GM12864 (cell line): ENCODE measurements at regions not wholly inside any gene's neighbourhood (a gene's known extent, or its start where the extent isn't known, plus 50 kb on each side); places are given as distances from the start of the nearest gene placed in this dataset.

Source experiments
- DNase-seq: peaks from one replicate; pipeline ENCODE4 v3.0.0-alpha.2; 2011; ENCODE audit warnings: low read depth
- H3K4me3 ChIP-seq: 2 replicates; pipeline ENCODE4 v1.5.1; 2011; ENCODE audit warnings: mild to moderate bottlenecking, low read depth, low read length, control low read depth
- CTCF ChIP-seq: IDR thresholded peaks from 2 replicates; pipeline ENCODE4 v1.5.1; 2011; ENCODE audit warnings: low read depth, mild to moderate bottlenecking, moderate library complexity, low read length, control low read depth, inconsistent platforms; ENCODE audit errors: missing control alignments

GRCh38 chr4:64588507-64588906 lies 179.3 kb upstream of the TECRL start:
- DNase-seq: no peak
- no peak for TF ChIP-seq CTCF
- H3K4me3 ChIP-seq: no peak overlapping the region

- DNase-seq: no peak
- H3K4me3 ChIP-seq: no peak overlapping the region
- peak; percentile 38 for TF ChIP-seq CTCF
Measured at GRCh38 chr4:64584981-64585557, 175.8 kb upstream of the TECRL start.

GRCh38 chr4:64584125-64584524 lies 174.9 kb upstream of the TECRL start:
- DNase-seq: no peak
- H3K4me3 ChIP-seq: no peak overlapping the region
- TF ChIP-seq CTCF: no peak

- no peak for TF ChIP-seq CTCF
- no peak overlapping the region for H3K4me3 ChIP-seq
- DNase-seq: no peak
Measured at GRCh38 chr4:64582492-64582891, 173.2 kb upstream of the TECRL start.

GRCh38 chr4:64581422-64581821 lies 172.2 kb upstream of the TECRL start:
- no peak for TF ChIP-seq CTCF
- DNase-seq: no peak
- no peak overlapping the region for H3K4me3 ChIP-seq

- no peak for DNase-seq
- no peak for TF ChIP-seq CTCF
- no peak overlapping the region for H3K4me3 ChIP-seq
Measured at GRCh38 chr4:64564126-64564525, 154.9 kb upstream of the TECRL start.

GRCh38 chr4:64559571-64559970 lies 150.3 kb upstream of the TECRL start:
- no peak overlapping the region for H3K4me3 ChIP-seq
- TF ChIP-seq CTCF: no peak
- DNase-seq: no peak
